ENCODE measurements at regions not wholly inside any gene's neighbourhood (a gene's known extent, or its start where the extent isn't known, plus 50 kb on each side); places are given as distances from the start of the nearest gene placed in this dataset.

GRCh38 chr9:103362986-103363385, 367.9 kb downstream of the CYLC2 start:
- H3K4me2 ChIP-seq (ENCODE audit: low read length), result no peak overlapping the region
- H3K9me2 ChIP-seq (ENCODE audit: low read depth, low read length), result no peaks in the 10 kb centered on the region
- no peaks in the 10 kb centered on the region for H3K9me3 ChIP-seq (ENCODE audit: low read length)

GRCh38 chr9:103364753-103365152, 369.6 kb downstream of the CYLC2 start:
- Histone ChIP-seq H3K79me2 (ENCODE audit: insufficient read depth, low read length) (no peaks in the 10 kb centered on the region), H3K27ac (ENCODE audit: low read depth, low read length, poor library complexity, severe bottlenecking) (no peak overlapping the region), H3K9me3 (ENCODE audit: low read length) (no peaks in the 10 kb centered on the region)

More at GRCh38 chr9:103362986-103363385, 367.9 kb downstream of the CYLC2 start:
- no peak overlapping the region for H3K9ac ChIP-seq (ENCODE audit: low read length)
- H3K36me3 ChIP-seq (ENCODE audit: insufficient read depth, low read length), result no peaks in the 10 kb centered on the region
- no peak overlapping the region for H3K4me3 ChIP-seq (ENCODE audit: low read depth, low read length, poor library complexity, severe bottlenecking)
- H2AFZ ChIP-seq (ENCODE audit: low read length), result no peak overlapping the region
- TF ChIP-seq CTCF (IDR thresholded peaks at IDR 0.05; ENCODE audit: low read length) (no peak), EZH2 (IDR thresholded peaks at IDR 0.05; ENCODE audit: borderline replicate concordance, low read length) (no peak)
- no peak overlapping the region for H3K27ac ChIP-seq (ENCODE audit: low read depth, low read length, poor library complexity, severe bottlenecking)
- H3K27me3 ChIP-seq (ENCODE audit: insufficient read depth, low read length), result no peaks in the 10 kb centered on the region
- H3K79me2 ChIP-seq (ENCODE audit: insufficient read depth, low read length), result no peaks in the 10 kb centered on the region
- H3F3A ChIP-seq (ENCODE audit: insufficient read depth, low read length), result no peaks in the 10 kb centered on the region
- H4K20me1 ChIP-seq (ENCODE audit: insufficient read depth, low read length), result no peaks in the 10 kb centered on the region
- H3K4me1 ChIP-seq (ENCODE audit: insufficient read depth, low read length, severe bottlenecking), result no peaks in the 10 kb centered on the region

GRCh38 chr9:103371152-103371551, 376.0 kb downstream of the CYLC2 start:
- TF ChIP-seq CTCF (IDR thresholded peaks at IDR 0.05; ENCODE audit: low read length) (no peak), EZH2 (IDR thresholded peaks at IDR 0.05; ENCODE audit: borderline replicate concordance, low read length) (no peak)
- H3K9me3 ChIP-seq (ENCODE audit: low read length), result no peaks in the 10 kb centered on the region
- H3K9me2 ChIP-seq (ENCODE audit: low read depth, low read length), result no peaks in the 10 kb centered on the region
- no peaks in the 10 kb centered on the region for H4K20me1 ChIP-seq (ENCODE audit: insufficient read depth, low read length)
- no peak overlapping the region for H3K4me3 ChIP-seq (ENCODE audit: low read depth, low read length, poor library complexity, severe bottlenecking)
- H3K27ac ChIP-seq (ENCODE audit: low read depth, low read length, poor library complexity, severe bottlenecking), result no peak overlapping the region
- H2AFZ ChIP-seq (ENCODE audit: low read length), result no peak overlapping the region
- H3K4me1 ChIP-seq (ENCODE audit: insufficient read depth, low read length, severe bottlenecking), result no peaks in the 10 kb centered on the region
- H3K79me2 ChIP-seq (ENCODE audit: insufficient read depth, low read length), result no peaks in the 10 kb centered on the region
- no peak overlapping the region for H3K9ac ChIP-seq (ENCODE audit: low read length)
- H3F3A ChIP-seq (ENCODE audit: insufficient read depth, low read length), result no peaks in the 10 kb centered on the region
- no peak overlapping the region for H3K4me2 ChIP-seq (ENCODE audit: low read length)
- no peaks in the 10 kb centered on the region for H3K27me3 ChIP-seq (ENCODE audit: insufficient read depth, low read length)
- no peaks in the 10 kb centered on the region for H3K36me3 ChIP-seq (ENCODE audit: insufficient read depth, low read length)

More at GRCh38 chr9:103364753-103365152, 369.6 kb downstream of the CYLC2 start:
- TF ChIP-seq EZH2 (IDR thresholded peaks at IDR 0.05; ENCODE audit: borderline replicate concordance, low read length), result no peak
- no peak for TF ChIP-seq CTCF (IDR thresholded peaks at IDR 0.05; ENCODE audit: low read length)
- H2AFZ ChIP-seq (ENCODE audit: low read length), result no peak overlapping the region
- no peak overlapping the region for H3K4me3 ChIP-seq (ENCODE audit: low read depth, low read length, poor library complexity, severe bottlenecking)
- no peaks in the 10 kb centered on the region for H3K27me3 ChIP-seq (ENCODE audit: insufficient read depth, low read length)
- no peaks in the 10 kb centered on the region for H3F3A ChIP-seq (ENCODE audit: insufficient read depth, low read length)
- no peak overlapping the region for H3K9ac ChIP-seq (ENCODE audit: low read length)
- H3K4me2 ChIP-seq (ENCODE audit: low read length), result no peak overlapping the region
- H3K9me2 ChIP-seq (ENCODE audit: low read depth, low read length), result no peaks in the 10 kb centered on the region
- H3K4me1 ChIP-seq (ENCODE audit: insufficient read depth, low read length, severe bottlenecking), result no peaks in the 10 kb centered on the region
- no peaks in the 10 kb centered on the region for H3K36me3 ChIP-seq (ENCODE audit: insufficient read depth, low read length)
- H4K20me1 ChIP-seq (ENCODE audit: insufficient read depth, low read length), result no peaks in the 10 kb centered on the region
